Activated CD4-positive, alpha-beta memory T cell treated with anti-CD3 and anti-CD28 coated beads for 36 hours (primary cell): ENCODE measurements at regions not wholly inside any gene's neighbourhood (a gene's known extent, or its start where the extent isn't known, plus 50 kb on each side); places are given as distances from the start of the nearest gene placed in this dataset.
"Not testable (repeated sequence)": the region's sequence is repeated elsewhere in the genome, so short reads cannot be mapped to it uniquely, and the experiment has no call there.

ENCODE experiments used
- CTCF ChIA-PET: fragments of 350-600 bp; sonication (Branson Sonifier 250); formaldehyde crosslinking; loops from one replicate; lab custom pipeline; 2021; ENCODE audit warnings: antibody characterized with exemption, inconsistent platforms; lab: Charles Lee
- POLR2A ChIA-PET: fragments of 350-600 bp; sonication (Branson Sonifier 250); formaldehyde crosslinking; loops from one replicate; lab custom pipeline; 2021; ENCODE audit warnings: antibody characterized with exemption; lab: Charles Lee
- DNase-seq: peaks from one replicate; pipeline ENCODE4 v3.0.0-alpha.2; 2020
- H3K27ac Mint-ChIP-seq: one replicate; pipeline ENCODE4 v1.8.0; 2021; ENCODE audit warnings: mixed read lengths
- H3K27me3 Mint-ChIP-seq: one replicate; pipeline ENCODE4 v1.8.0; 2021; ENCODE audit warnings: mixed read lengths
- H3K36me3 Mint-ChIP-seq: one replicate; pipeline ENCODE4 v1.8.0; 2021; ENCODE audit warnings: mixed read lengths
- H3K4me1 Mint-ChIP-seq: one replicate; pipeline ENCODE4 v1.8.0; 2021; ENCODE audit warnings: low read depth, mixed read lengths
- H3K4me3 Mint-ChIP-seq: one replicate; pipeline ENCODE4 v1.8.0; 2021; ENCODE audit warnings: mild to moderate bottlenecking, mixed read lengths
- H3K9me3 Mint-ChIP-seq: one replicate; pipeline ENCODE4 v1.8.0; 2021; ENCODE audit warnings: mixed read lengths
- intact Hi-C: fragments of 100-400 bp; cut with micrococcal nuclease; formaldehyde crosslinking; loops from one replicate; pipeline ENCODE4 v1.15.1; 2023

DNA sequence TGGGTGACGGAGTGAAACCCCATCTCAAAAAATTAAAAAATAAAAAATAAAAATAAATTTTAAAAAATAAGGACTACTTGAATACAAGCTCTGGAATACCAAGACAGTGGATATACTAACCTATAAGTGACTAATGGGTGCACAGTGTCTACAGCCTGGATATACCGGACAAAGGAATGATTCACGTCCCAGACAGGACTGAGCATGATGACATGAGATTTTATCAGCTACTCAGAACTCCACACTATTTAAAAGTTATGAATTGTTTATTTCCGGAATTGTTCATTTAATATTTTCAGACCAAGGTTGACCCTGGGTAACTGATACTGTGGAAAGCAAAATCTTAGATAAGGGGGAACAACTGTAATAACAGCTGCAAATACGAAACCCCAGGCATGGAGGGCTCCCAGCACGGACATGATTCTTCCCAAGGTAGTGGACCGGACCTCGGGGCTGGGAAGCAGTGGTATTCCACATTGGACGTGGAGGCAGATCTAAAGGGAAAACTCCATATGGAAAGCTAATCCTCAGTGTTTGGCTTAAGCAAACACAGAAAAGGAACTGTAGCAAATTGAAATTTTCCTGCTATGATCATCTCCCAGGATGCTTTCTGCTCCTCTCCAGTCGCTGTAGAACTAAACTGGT, 102.6 kb upstream of the TSHZ3 start:
- no peaks in the 10 kb centered on the region for H3K4me1 Mint-ChIP-seq
- no peak overlapping the region for H3K27ac Mint-ChIP-seq
- no peaks in the 10 kb centered on the region for H3K9me3 Mint-ChIP-seq
- intact Hi-C loops: no loop called here
- ChIA-PET CTCF (no interaction called here), POLR2A (no interaction called here)
- no peaks in the 10 kb centered on the region for H3K36me3 Mint-ChIP-seq
- H3K4me3 Mint-ChIP-seq: no peak overlapping the region
- H3K27me3 Mint-ChIP-seq: peaks cover 11% of the 10 kb centered on the region
- DNase-seq: no peak

DNA sequence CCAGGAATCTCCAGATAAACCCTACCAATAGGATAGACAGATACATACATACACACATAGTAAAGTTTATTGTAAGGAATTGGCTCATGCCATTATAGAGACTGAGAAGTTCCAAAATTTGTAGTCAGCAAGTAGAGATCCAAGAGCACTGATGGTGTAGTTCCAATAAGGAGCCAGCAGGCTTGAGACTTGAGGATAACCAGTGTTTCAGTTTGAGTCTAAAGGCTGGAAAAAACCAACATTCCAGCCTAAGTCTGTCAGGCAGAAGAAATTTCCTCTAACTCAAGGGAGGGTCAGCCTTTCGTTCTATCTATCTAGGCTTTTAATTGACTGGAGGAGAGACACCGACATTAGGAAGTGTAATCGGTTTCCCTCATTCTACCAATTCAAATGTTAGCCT, 110.2 kb upstream of the TSHZ3 start:
- ChIA-PET POLR2A (no interaction called here), CTCF (interaction anchor here (1.0 kb wide), 1 partner anchor 405 kb away, joined by 3 read pairs; no protein-coding TSS in a partner anchor)
- Mint-ChIP-seq H3K9me3 (no peaks in the 10 kb centered on the region), H3K27me3 (peaks cover 4% of the 10 kb centered on the region), H3K36me3 (no peaks in the 10 kb centered on the region), H3K4me3 (no peak overlapping the region), H3K4me1 (no peaks in the 10 kb centered on the region), H3K27ac (no peak overlapping the region)
- no peak for DNase-seq
- intact Hi-C loops: no loop called here

GRCh38 chr19:31461814-31462539, 112.7 kb upstream of the TSHZ3 start:
- H3K9me3 Mint-ChIP-seq: no peaks in the 10 kb centered on the region
- H3K4me3 Mint-ChIP-seq: no peak overlapping the region
- no peak for DNase-seq
- peaks cover 4% of the 10 kb centered on the region for H3K27me3 Mint-ChIP-seq
- POLR2A ChIA-PET: no interaction called here
- no peak overlapping the region for H3K27ac Mint-ChIP-seq
- CTCF ChIA-PET: no interaction called here
- no peaks in the 10 kb centered on the region for H3K4me1 Mint-ChIP-seq
- intact Hi-C loops: no loop called here
- no peaks in the 10 kb centered on the region for H3K36me3 Mint-ChIP-seq

GRCh38 chr19:31470229-31470939, 121.1 kb upstream of the TSHZ3 start:
- CTCF ChIA-PET: no interaction called here

GRCh38 chr19:31470952-31471351, 121.7 kb upstream of the TSHZ3 start:
- H3K36me3 Mint-ChIP-seq: no peaks in the 10 kb centered on the region
- H3K4me3 Mint-ChIP-seq: no peak overlapping the region
- no peaks in the 10 kb centered on the region for H3K9me3 Mint-ChIP-seq
- intact Hi-C loops: no loop called here
- ChIA-PET POLR2A (no interaction called here), CTCF (no interaction called here)
- no peak for DNase-seq
- peaks cover 10% of the 10 kb centered on the region for H3K27me3 Mint-ChIP-seq
- no peak overlapping the region for H3K27ac Mint-ChIP-seq
- no peaks in the 10 kb centered on the region for H3K4me1 Mint-ChIP-seq

More at GRCh38 chr19:31470229-31470939, 121.1 kb upstream of the TSHZ3 start:
- Mint-ChIP-seq H3K27me3 (peaks cover 10% of the 10 kb centered on the region), H3K4me1 (no peaks in the 10 kb centered on the region), H3K36me3 (no peaks in the 10 kb centered on the region), H3K27ac (no peak overlapping the region), H3K4me3 (no peak overlapping the region), H3K9me3 (no peaks in the 10 kb centered on the region)
- DNase-seq: no peak
- intact Hi-C loops: no loop called here
- POLR2A ChIA-PET: no interaction called here

DNA sequence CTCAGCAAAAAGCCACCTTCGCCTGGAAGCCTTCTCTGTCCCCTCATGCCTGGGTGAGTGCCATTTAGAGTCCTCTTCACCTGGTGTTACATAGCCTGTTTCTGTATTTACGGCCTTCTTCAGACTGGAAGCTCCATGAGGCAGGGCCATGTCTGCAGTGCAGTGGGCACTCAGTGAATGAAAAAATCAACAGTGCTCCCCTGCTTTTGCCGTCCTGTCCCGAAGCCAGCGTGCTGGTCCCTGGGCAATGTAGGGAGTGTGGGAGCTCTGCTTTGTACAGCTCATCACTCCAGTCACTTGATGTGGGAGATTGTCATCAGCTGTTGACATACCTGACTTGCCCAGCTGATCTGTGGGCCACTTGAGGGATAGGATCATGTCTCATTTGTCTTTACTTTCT, 129.0 kb upstream of the TSHZ3 start:
- intact Hi-C loops: no loop called here
- ChIA-PET CTCF (no interaction called here), POLR2A (no interaction called here)
- peaks cover 8% of the 10 kb centered on the region for H3K27me3 Mint-ChIP-seq
- H3K27ac Mint-ChIP-seq: no peak overlapping the region
- no peak overlapping the region for H3K4me3 Mint-ChIP-seq
- H3K36me3 Mint-ChIP-seq: no peaks in the 10 kb centered on the region
- H3K4me1 Mint-ChIP-seq: no peaks in the 10 kb centered on the region
- no peak for DNase-seq
- no peaks in the 10 kb centered on the region for H3K9me3 Mint-ChIP-seq

- CTCF ChIA-PET: no interaction called here
- H3K4me1 Mint-ChIP-seq: no peaks in the 10 kb centered on the region
Measured at GRCh38 chr19:31483226-31483857, 134.1 kb upstream of the TSHZ3 start.

DNA sequence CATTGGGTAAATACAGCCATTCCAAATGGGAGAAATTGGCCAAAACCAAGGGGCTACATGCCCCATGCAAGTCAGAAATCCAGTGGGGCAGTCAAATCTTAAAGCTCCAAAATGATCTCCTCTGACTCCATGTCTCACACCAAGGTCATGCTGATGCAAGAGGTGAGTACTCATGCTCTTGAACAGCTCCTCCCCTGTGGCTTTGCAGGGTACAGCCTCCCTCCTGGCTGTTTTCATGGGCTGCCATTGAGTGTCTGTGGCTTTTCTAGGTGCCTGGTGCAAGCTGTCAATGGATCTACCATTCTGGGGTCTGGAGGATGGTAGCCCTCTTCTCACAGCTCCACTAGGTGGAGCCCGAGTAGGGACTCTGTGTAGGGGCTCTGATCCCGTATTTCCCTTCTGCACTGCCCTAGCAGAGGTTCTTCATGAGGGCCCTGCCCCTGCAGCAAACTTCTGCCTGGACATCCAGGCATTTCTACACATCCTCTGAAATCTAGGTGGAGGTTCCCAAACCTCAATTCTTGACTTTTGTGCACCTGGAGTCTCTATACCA, 135.7 kb upstream of the TSHZ3 start:
- peaks cover 14% of the 10 kb centered on the region for H3K9me3 Mint-ChIP-seq
- CTCF ChIA-PET, H3K27ac Mint-ChIP-seq, H3K27me3 Mint-ChIP-seq, H3K4me1 Mint-ChIP-seq, POLR2A ChIA-PET, intact Hi-C loops, H3K36me3 Mint-ChIP-seq, H3K4me3 Mint-ChIP-seq, DNase-seq: not testable (repeated sequence)

More at GRCh38 chr19:31483226-31483857, 134.1 kb upstream of the TSHZ3 start:
- DNase-seq: no peak
- POLR2A ChIA-PET: no interaction called here
- H3K27me3 Mint-ChIP-seq: peaks cover 8% of the 10 kb centered on the region
- H3K27ac Mint-ChIP-seq: no peak overlapping the region
- H3K36me3 Mint-ChIP-seq: no peaks in the 10 kb centered on the region
- peaks cover 14% of the 10 kb centered on the region for H3K9me3 Mint-ChIP-seq
- intact Hi-C loops: no loop called here
- H3K4me3 Mint-ChIP-seq: no peak overlapping the region

GRCh38 chr19:31485472-31485871, 136.2 kb upstream of the TSHZ3 start:
- Mint-ChIP-seq H3K36me3 (no peaks in the 10 kb centered on the region), H3K4me1 (no peaks in the 10 kb centered on the region), H3K4me3 (no peak overlapping the region), H3K27me3 (no peaks in the 10 kb centered on the region), H3K9me3 (peaks cover 14% of the 10 kb centered on the region), H3K27ac (no peak overlapping the region)
- no peak for DNase-seq
- ChIA-PET CTCF (no interaction called here), POLR2A (no interaction called here)
- intact Hi-C loops: no loop called here

DNA sequence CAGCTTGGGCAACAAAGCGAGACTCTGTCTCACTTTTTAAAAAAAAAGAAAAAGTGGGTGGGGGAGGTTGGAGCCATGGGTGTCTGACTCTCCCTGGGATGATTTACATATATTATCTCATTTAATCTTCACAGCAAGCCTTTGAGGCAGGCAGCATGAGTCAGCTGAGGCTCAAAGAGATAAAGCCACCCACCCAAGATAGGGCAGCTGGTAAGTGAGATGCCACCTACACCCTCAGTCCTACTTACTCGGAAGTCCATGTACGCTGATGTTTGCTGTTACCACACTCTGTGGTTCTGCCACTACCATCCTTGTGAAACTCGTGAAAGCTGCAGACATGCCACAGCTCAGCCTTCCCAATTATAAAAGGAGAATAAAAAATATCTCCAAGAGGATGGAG, 142.0 kb upstream of the TSHZ3 start:
- ChIA-PET POLR2A (no interaction called here), CTCF (no interaction called here)
- Mint-ChIP-seq H3K27me3 (no peaks in the 10 kb centered on the region), H3K27ac (no peak overlapping the region), H3K36me3 (no peaks in the 10 kb centered on the region), H3K9me3 (peaks cover 4% of the 10 kb centered on the region), H3K4me3 (no peak overlapping the region), H3K4me1 (no peaks in the 10 kb centered on the region)
- DNase-seq: no peak
- intact Hi-C loops: no loop called here

- H3K27me3 Mint-ChIP-seq: no peaks in the 10 kb centered on the region
- DNase-seq: no peak
- intact Hi-C loops: no loop called here
- ChIA-PET POLR2A (no interaction called here), CTCF (no interaction called here)
- no peaks in the 10 kb centered on the region for H3K9me3 Mint-ChIP-seq
- no peak overlapping the region for H3K4me3 Mint-ChIP-seq
- no peaks in the 10 kb centered on the region for H3K36me3 Mint-ChIP-seq
- H3K27ac Mint-ChIP-seq: no peak overlapping the region
- no peaks in the 10 kb centered on the region for H3K4me1 Mint-ChIP-seq
Measured at GRCh38 chr19:31492050-31492449, 142.8 kb upstream of the TSHZ3 start.

DNA sequence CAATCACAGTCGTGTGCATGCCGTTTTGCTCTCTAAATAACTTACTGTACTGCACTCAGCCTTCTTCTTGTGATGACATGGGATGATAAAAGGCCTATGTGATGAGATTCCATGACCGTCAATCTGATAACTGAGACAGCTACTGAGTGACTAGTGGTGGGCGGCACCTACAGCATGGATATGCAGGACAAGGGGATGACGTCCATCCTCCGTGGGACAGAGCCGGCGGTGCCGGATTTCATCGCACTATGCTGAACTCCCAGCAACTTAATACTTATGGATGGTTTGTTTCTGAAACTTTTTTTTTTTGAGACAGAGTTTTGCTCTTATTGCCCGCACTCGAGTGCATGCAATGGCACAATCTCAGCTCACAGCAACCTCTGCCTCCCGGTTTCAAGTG, 146.8 kb upstream of the TSHZ3 start:
- no peak overlapping the region for H3K4me3 Mint-ChIP-seq
- H3K27ac Mint-ChIP-seq: no peak overlapping the region
- no peak for DNase-seq

More for the DNA sequence above, 146.8 kb upstream of the TSHZ3 start:
- Mint-ChIP-seq H3K9me3 (no peaks in the 10 kb centered on the region), H3K36me3 (no peaks in the 10 kb centered on the region), H3K4me1 (no peaks in the 10 kb centered on the region), H3K27me3 (no peaks in the 10 kb centered on the region)
- ChIA-PET CTCF (no interaction called here), POLR2A (no interaction called here)
- intact Hi-C loops: no loop called here
